HG03442 (cell line): ENCODE measurements at regions not wholly inside any gene's neighbourhood (a gene's known extent, or its start where the extent isn't known, plus 50 kb on each side); places are given as distances from the start of the nearest gene placed in this dataset.

ENCODE experiments used
- ATAC-seq: cut with Tn5 transposase; IDR thresholded peaks from one replicate; pipeline ENCODE4 v1.9.1; 2021; ENCODE audit warnings: mild to moderate bottlenecking, moderate library complexity; ENCODE audit not compliant: unreplicated experiment

GRCh38 chr2:188122985-188123384, 168.7 kb upstream of the GULP1 start:
- ATAC-seq: no peak

- ATAC-seq: no peak
These were observed 162.0 kb upstream of the GULP1 start for GRCh38 chr2:188129677-188130076.

DNA sequence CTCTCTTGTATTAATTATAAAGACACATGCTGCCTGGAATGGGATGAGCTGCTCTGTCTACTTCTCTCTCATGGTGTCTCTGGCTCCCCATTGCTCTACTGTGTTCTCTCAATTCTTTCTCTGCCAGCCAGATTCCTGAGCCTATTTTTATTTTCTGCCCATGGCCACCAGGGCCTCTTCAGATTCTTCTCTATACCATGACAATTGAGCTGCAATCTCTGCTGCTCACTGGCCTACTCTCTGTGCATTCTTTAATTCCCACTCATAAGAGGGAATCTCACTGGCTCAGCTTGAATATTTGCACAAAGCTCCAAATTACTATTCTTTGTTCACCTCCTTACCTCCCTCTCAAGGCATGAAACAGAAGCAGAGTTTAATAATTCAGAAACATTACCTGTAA, 161.4 kb upstream of the GULP1 start:
- ATAC-seq: no peak

GRCh38 chr2:188131281-188131680, 160.4 kb upstream of the GULP1 start:
- ATAC-seq: no peak

DNA sequence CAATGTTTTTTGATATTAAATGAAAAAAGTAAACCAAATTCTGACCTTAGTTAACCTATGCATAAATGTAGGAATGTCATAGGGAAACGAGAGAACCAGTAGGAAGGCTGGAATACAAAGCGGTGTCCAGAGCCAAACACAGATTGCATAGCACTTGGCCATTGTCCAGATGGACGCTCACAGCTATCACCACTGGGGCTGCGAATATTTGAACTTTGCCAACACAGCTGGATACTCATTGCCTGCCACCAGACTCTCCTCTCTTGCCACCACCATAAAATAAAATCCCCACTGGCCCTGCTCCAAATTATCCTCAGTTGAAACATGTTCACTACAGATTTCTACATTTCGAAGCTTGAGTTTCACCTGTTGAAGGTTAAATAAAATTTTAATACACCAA, 159.3 kb upstream of the GULP1 start:
- ATAC-seq: no peak

GRCh38 chr2:188134241-188134640, 157.4 kb upstream of the GULP1 start:
- no peak for ATAC-seq

GRCh38 chr2:188138313-188138712, 153.4 kb upstream of the GULP1 start:
- no peak for ATAC-seq

GRCh38 chr2:188142088-188142487, 149.6 kb upstream of the GULP1 start:
- ATAC-seq: no peak

DNA sequence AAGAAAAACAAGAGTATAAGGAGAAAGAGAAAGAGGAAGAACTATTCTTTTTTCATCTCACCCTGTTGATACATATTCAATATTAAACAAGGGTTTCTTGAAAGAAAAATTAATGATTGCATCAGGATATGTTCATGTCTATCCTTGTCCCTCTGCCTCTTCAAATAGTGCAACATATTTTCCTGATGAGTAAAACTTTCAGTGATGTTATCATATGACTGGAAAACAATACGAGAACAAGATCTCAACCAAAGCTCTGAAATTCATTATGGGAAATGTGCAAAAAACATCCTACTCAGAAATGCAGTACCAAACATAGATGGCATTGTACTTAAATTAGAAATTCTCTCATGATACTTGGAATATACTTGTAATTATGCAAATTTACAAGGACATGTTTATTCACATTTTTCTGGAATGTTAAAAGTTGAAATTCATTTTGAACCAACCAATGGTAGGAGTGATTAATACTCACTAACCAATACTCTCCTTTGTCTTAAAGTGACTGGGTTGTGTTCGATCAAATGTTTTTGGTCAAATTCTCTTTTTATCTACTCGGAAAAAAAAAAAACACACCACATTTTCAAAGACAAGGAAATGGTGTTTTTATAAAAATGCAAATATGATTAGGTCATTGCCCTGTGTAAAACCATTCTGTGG, 148.9 kb upstream of the GULP1 start:
- no peak for ATAC-seq

GRCh38 chr2:188145885-188146284, 145.8 kb upstream of the GULP1 start:
- no peak for ATAC-seq

DNA sequence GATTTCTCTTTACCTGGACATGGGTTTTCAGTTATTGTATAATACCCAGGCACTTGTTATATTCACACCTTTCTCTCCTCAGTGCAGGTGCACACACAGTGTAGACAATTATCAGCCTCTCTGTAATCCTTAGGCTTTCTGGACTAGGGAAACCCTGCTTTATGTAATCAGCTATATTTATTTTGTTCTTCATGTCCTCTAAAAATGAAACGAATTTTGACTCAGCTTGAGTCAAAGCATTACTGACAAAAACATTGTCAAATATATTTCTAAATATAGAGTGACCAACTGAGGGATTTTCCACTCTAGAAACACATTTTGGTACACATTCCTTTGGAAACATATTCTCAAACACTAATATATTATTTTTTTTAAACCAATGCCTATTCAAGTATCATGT, 144.8 kb upstream of the GULP1 start:
- no peak for ATAC-seq

DNA sequence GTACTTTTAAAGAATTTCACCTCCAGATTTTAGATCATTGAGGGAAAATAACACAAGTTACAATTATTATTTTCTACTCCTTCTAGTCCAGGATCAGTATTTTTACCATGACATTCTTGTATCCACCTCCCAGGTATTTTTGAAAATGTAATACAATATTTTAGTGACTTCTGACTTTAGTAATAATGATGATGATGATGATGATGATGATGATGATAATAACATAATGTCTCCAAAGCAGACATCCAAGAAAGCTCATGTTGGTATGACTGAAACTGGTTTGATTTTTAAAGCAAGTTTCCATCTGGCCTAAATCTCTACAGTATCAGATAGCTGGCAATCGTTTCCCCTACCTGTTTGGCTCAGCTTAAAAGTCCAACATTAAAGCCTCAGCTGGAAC, 140.0 kb upstream of the GULP1 start:
- no peak for ATAC-seq

DNA sequence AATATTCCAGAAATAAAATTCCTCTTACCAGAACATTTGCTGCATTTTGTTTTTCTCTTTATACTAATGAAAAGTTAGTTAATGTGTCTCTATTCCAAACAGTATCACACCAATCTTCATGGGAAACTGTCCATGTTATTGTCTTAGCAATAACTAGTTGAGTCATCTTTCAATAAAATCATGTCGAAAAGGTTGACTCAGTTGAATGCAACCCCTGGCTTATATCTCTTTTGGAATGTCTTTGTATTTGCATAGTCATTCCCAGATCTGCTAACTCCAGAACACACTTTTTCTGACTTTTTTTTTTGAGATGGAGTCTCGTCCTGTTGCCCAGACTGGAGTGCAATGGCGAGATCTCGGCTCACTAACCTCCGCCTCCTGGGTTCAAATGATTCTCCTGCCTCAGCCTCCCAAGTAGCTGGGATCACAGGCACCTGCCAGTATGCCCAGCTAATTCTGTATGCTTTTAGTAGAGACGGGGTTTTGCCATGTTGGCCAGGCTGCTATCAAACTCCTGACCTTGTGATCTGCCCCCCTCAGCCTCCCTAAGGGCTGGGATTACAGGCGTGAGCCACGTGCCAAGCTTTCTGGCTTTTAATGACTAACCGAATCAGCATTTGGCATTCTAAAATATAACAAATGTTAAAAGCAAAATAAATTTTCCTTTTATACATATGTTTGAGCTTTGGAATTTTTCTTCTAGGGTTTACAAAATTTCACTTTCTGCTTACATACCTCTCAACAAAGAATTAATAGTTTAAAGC, 133.2 kb upstream of the GULP1 start:
- ATAC-seq: no peak

GRCh38 chr2:188159484-188159883, 132.2 kb upstream of the GULP1 start:
- ATAC-seq: no peak

DNA sequence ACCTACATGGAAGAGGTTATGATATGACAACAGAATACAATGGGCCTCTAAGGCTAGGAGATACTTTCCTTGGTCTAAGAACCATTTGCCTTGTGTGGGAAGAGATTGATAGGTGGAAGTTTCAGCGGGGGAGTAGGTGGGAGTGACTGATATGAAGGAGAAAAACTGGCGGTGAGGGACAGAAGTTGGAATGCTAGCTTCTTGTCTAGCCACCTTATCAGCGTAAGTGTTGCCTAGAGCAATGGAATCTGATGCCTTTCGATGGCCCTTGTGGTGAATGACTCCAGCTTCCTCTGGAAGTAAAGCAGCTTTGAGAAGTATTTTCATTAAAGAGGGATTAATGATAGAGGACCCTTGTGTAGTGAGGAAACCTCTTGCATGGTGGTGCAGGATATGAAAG, 121.3 kb upstream of the GULP1 start:
- ATAC-seq: no peak

- no peak for ATAC-seq
These were observed 115.1 kb upstream of the GULP1 start for GRCh38 chr2:188176620-188177019.

- ATAC-seq: no peak
These were observed 110.4 kb upstream of the GULP1 start for GRCh38 chr2:188181067-188181838.

GRCh38 chr2:188181884-188182283, 109.8 kb upstream of the GULP1 start:
- ATAC-seq: no peak

GRCh38 chr2:188187726-188188125, 103.9 kb upstream of the GULP1 start:
- ATAC-seq: no peak

- ATAC-seq: no peak
These were observed 102.3 kb upstream of the GULP1 start for GRCh38 chr2:188189356-188189755.

GRCh38 chr2:188193230-188193629, 98.4 kb upstream of the GULP1 start:
- no peak for ATAC-seq
